HEK293T (cell line): ENCODE measurements at regions not wholly inside any gene's neighbourhood (a gene's known extent, or its start where the extent isn't known, plus 50 kb on each side); places are given as distances from the start of the nearest gene placed in this dataset.
A peak's percentile ranks its signal among the peaks of the same experiment; 100 is the strongest.

Source experiments
- CTCF ChIA-PET: fragments of 350-600 bp; formaldehyde crosslinking; extraction: SDS; loops from one replicate; lab custom pipeline; 2021; ENCODE audit warnings: antibody characterized with exemption, inconsistent platforms; lab: Yijun Ruan, JAX
- POLR2A ChIA-PET: fragments of 350-600 bp; formaldehyde crosslinking; extraction: SDS; loops from one replicate; lab custom pipeline; 2020; ENCODE audit warnings: antibody characterized with exemption, inconsistent platforms; lab: Yijun Ruan, JAX
- DNase-seq: peaks from one replicate; pipeline ENCODE4 v3.0.0; 2012; ENCODE audit warnings: mixed read lengths; ENCODE audit errors: extremely low spot score
- ARNT ChIP-seq: fragments of 450-650 bp; IDR thresholded peaks from 2 replicates; pipeline ENCODE4 v1.6.1; 2017; ENCODE audit warnings: mild to moderate bottlenecking
- BHLHE40 ChIP-seq: fragments of 450-650 bp; IDR thresholded peaks from 2 replicates; pipeline ENCODE4 v1.6.1; 2016; ENCODE audit warnings: mild to moderate bottlenecking, moderate library complexity, borderline replicate concordance
- CTBP1 ChIP-seq: fragments of 450-650 bp; IDR thresholded peaks from 2 replicates; pipeline ENCODE4 v1.6.1; 2016; ENCODE audit warnings: borderline replicate concordance
- ELF4 ChIP-seq: fragments of 450-650 bp; IDR thresholded peaks from 2 replicates; pipeline ENCODE4 v1.6.1; 2017; ENCODE audit warnings: antibody characterized with exemption
- FOXA1 ChIP-seq: fragments of 450-650 bp; IDR thresholded peaks from 2 replicates; pipeline ENCODE4 v1.6.1; 2016; ENCODE audit warnings: mild to moderate bottlenecking
- FOXK2 ChIP-seq: fragments of 450-650 bp; IDR thresholded peaks from 2 replicates; pipeline ENCODE4 v1.6.1; 2016; ENCODE audit warnings: mild to moderate bottlenecking
- FOXM1 ChIP-seq: fragments of 450-650 bp; IDR thresholded peaks from 2 replicates; pipeline ENCODE4 v1.6.1; 2017; ENCODE audit warnings: mild to moderate bottlenecking, borderline replicate concordance
- HDGF ChIP-seq: fragments of 450-650 bp; IDR thresholded peaks from 2 replicates; pipeline ENCODE4 v1.6.1; 2017; ENCODE audit warnings: antibody characterized with exemption, borderline replicate concordance
- L3MBTL2 ChIP-seq: fragments of 450-650 bp; conservative IDR thresholded peaks from 2 replicates; pipeline ENCODE4 v1.6.1; 2016; ENCODE audit warnings: mild to moderate bottlenecking
- LEF1 ChIP-seq: fragments of 450-650 bp; IDR thresholded peaks from 2 replicates; pipeline ENCODE4 v1.6.1; 2017; ENCODE audit warnings: mild to moderate bottlenecking, borderline replicate concordance
- NFRKB ChIP-seq: fragments of 450-650 bp; IDR thresholded peaks from 2 replicates; pipeline ENCODE4 v1.6.1; 2016; ENCODE audit warnings: mild to moderate bottlenecking, moderate library complexity
- SP1 ChIP-seq: fragments of 450-650 bp; IDR thresholded peaks from 2 replicates; pipeline ENCODE4 v1.6.1; 2017
- SUZ12 ChIP-seq: fragments of 450-650 bp; IDR thresholded peaks from 2 replicates; pipeline ENCODE4 v1.6.1; 2016; ENCODE audit warnings: mild to moderate bottlenecking
- TARDBP ChIP-seq: fragments of 450-650 bp; IDR thresholded peaks from 2 replicates; pipeline ENCODE4 v1.6.1; 2016
- ZNF384 ChIP-seq: fragments of 450-650 bp; IDR thresholded peaks from 2 replicates; pipeline ENCODE4 v1.6.1; 2016
- TF ChIP-seq, protein P1 (sequence below): fragments of 450-650 bp; IDR thresholded peaks from 2 replicates; pipeline ENCODE4 v1.6.1; 2016

DNA sequence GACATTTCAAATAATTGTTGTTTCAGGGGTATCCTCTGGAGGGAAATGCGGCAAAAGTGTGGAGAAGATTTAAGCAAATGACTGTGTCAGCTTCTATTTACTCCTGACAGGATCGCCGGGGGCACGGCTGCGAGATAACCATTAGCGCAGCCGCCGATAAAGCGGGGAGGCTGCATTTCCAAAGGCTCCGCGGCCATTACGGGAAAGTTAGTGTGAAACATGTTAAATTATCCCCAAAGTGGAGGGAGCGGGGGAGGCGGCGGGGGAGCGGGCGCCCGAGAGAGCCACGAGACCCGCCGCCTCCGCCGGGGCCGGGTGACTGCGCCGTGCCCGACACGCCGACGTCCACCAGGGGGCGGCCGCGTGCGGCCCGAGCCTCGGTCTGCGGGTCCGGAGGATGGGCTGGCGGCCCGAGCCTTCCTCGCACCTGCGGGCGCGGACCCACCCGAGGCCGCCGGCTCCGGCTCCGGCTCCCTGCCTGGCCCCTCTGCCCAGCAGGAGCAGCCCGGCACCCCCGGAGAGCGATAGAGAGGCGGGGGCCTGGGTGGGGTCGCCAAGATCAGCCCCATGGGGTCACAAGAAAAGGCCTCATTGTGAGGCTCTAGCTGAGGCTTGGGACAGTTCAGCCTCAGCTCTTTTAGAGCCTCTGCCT, 74.4 kb upstream of the PAX2 start:
- ChIA-PET CTCF (interaction anchor here (0.6 to 1.5 kb wide), 5 partner anchors 108 to 414 kb away, joined by 3 to 4 read pairs (median 3); no protein-coding TSS in a partner anchor), POLR2A (no interaction called here)
- DNase-seq = peak; percentile 89
- TF ChIP-seq FOXK2 = no peak
- TF ChIP-seq ARNT = 0 out of 2 replicates have a peak, but pooled peaks have one; percentile 25
- 0 out of 2 replicates have a peak, but pooled peaks have one; percentile 66 for TF ChIP-seq FOXM1

- DNase-seq = no peak
- POLR2A ChIA-PET = no interaction called here
- TF ChIP-seq NFRKB (no peak), ZNF384 (no peak), CTBP1 (no peak), BHLHE40 (no peak)
- CTCF ChIA-PET = interaction anchor here (0.6 to 0.9 kb wide), 2 partner anchors 15 to 202 kb away, joined by 4 read pairs; no protein-coding TSS in a partner anchor
Measured at GRCh38 chr10:100672199-100672598, 73.2 kb upstream of the PAX2 start.

GRCh38 chr10:100677290-100677945, 68.0 kb upstream of the PAX2 start:
- CTCF ChIA-PET = no interaction called here
- TF ChIP-seq HDGF (no peak), LEF1 (no peak), L3MBTL2 (no peak), FOXK2 (no peak), NFRKB (no peak), BHLHE40 (no peak), ARNT (no peak), TARDBP (no peak), ELF4 (no peak), SP1 (no peak), FOXA1 (no peak), SUZ12 (no peak), ZNF384 (no peak), FOXM1 (no peak), CTBP1 (no peak)
- TF ChIP-seq, protein P1, sequence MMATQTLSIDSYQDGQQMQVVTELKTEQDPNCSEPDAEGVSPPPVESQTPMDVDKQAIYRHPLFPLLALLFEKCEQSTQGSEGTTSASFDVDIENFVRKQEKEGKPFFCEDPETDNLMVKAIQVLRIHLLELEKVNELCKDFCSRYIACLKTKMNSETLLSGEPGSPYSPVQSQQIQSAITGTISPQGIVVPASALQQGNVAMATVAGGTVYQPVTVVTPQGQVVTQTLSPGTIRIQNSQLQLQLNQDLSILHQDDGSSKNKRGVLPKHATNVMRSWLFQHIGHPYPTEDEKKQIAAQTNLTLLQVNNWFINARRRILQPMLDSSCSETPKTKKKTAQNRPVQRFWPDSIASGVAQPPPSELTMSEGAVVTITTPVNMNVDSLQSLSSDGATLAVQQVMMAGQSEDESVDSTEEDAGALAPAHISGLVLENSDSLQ = no peak
- DNase-seq = no peak
- POLR2A ChIA-PET = no interaction called here

DNA sequence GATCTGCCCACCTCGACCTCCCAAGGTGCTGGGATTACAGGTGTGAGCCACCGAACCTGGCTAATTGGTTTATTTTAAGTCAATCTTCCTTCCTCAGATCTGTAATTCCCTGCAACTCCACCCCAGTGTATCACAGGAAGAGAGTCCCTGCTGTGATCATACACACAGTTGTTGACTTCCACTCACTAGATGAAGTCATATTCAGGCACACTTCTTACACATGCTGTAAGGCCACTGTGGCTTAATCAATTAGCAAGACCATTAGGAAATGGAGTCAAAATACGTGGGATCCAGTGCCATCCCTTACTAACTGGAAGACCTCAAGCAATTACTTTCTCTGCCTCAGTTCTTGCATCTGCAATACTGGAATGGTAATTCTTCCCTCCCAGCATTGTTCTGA, 66.1 kb upstream of the PAX2 start:
- ChIA-PET CTCF (no interaction called here), POLR2A (interaction anchor here (1.1 kb wide), 1 partner anchor 66 kb away, joined by 3 read pairs; the partner anchor contains the start of gene PAX2)
- no peak for TF ChIP-seq FOXA1
- no peak for TF ChIP-seq SUZ12
- no peak for TF ChIP-seq L3MBTL2
- no peak for TF ChIP-seq BHLHE40
- no peak for DNase-seq

- no peak for DNase-seq
- CTCF ChIA-PET = no interaction called here
- TF ChIP-seq ELF4 (no peak), HDGF (no peak), TARDBP (no peak), ARNT (no peak), ZNF384 (no peak), BHLHE40 (no peak), SUZ12 (no peak), FOXM1 (no peak), CTBP1 (no peak), SP1 (no peak), FOXK2 (no peak), LEF1 (no peak), FOXA1 (no peak), L3MBTL2 (no peak), NFRKB (no peak)
- TF ChIP-seq, protein P1 = no peak
- POLR2A ChIA-PET = interaction anchor here (1.0 kb wide), 1 partner anchor 147 kb away, joined by 3 read pairs; the partner anchor contains the start of gene HIF1AN
Measured at GRCh38 chr10:100683004-100683403, 62.4 kb upstream of the PAX2 start.

- CTCF ChIA-PET = no interaction called here
- TF ChIP-seq ELF4 (no peak), SP1 (no peak), SUZ12 (no peak), L3MBTL2 (no peak)
- no peak for DNase-seq
- POLR2A ChIA-PET = interaction anchor here (1.0 kb wide), 1 partner anchor 148 kb away, joined by 3 read pairs; the partner anchor contains the start of gene HIF1AN
Measured at GRCh38 chr10:100683545-100684300, 61.7 kb upstream of the PAX2 start.

DNA sequence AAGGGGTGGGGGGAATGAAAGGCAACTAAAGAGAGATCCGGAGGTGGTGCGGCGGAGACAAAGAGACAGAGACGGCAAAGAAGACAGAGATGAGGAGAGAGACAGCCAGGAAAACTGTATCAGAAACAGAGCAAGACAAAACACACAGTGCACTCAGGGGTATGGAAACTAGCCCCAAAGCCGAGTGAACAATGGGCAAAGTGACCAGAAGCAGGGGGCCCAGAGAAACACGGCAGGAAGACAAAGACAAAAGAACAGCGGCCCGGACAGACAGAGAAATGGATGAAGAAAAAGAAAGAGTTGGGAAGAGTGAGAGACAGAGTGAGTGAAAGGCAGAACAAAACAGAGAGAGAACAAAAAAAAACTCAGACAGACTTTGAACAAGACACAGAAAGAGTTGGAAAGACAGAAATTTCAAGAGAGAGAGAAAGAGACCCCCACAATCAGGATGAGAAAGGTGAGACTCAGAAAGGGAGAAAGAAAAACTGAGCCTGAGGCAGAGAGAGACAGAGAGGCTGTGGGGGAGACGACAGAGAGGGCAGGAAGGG, 60.6 kb upstream of the PAX2 start:
- POLR2A ChIA-PET = no interaction called here

More for the DNA sequence above, 60.6 kb upstream of the PAX2 start:
- CTCF ChIA-PET = no interaction called here
- DNase-seq = no peak
- TF ChIP-seq ELF4 (no peak), L3MBTL2 (no peak), FOXA1 (no peak), NFRKB (no peak)
